K562 (cell line): ENCODE measurements at regions not wholly inside any gene's neighbourhood (a gene's known extent, or its start where the extent isn't known, plus 50 kb on each side); places are given as distances from the start of the nearest gene placed in this dataset.

ENCODE experiments used
- POLR3A ChIP-seq: IDR thresholded peaks from 2 replicates; pipeline ENCODE4 v1.6.1; 2011; ENCODE audit warnings: borderline replicate concordance, mild to moderate bottlenecking, moderate library complexity; ENCODE audit not compliant: insufficient read length, insufficient read depth; ENCODE audit errors: extremely low read depth
- RBM34 ChIP-seq: fragments of 200-400 bp; formaldehyde crosslinking; IDR thresholded peaks from 2 replicates; pipeline ENCODE4 v1.6.1; 2018; ENCODE audit warnings: low read length, borderline replicate concordance; ENCODE audit not compliant: insufficient read depth
- RFX7 ChIP-seq: fragments of 250-450 bp; sonication (Bioruptor Pico); IDR thresholded peaks from 2 replicates; pipeline ENCODE4 v1.5.1; 2021; ENCODE audit warnings: mild to moderate bottlenecking
- RUNX1 ChIP-seq: sonication (generic); IDR thresholded peaks from 2 replicates; pipeline ENCODE4 v1.6.1; 2016; ENCODE audit warnings: antibody characterized with exemption, low read depth
- TAF7 ChIP-seq: fragments of 450-650 bp; IDR thresholded peaks from 2 replicates; pipeline ENCODE4 v1.6.1; 2016; ENCODE audit warnings: missing genetic modification characterization, missing compliant biosample characterization
- TCF3 ChIP-seq: sonication (generic); formaldehyde crosslinking; IDR thresholded peaks from 2 replicates; pipeline ENCODE4 v1.4.0; 2020; ENCODE audit warnings: mild to moderate bottlenecking, missing genetic modification reagents
- TF ChIP-seq, protein P1 (sequence below), 3 experiments: fragments of 200-800 bp in 1 of 3; sonication (Bioruptor generic) in 1 of 3; sonication (generic) in 1 of 3; formaldehyde crosslinking in 1 of 3; IDR thresholded peaks; 2 replicates each; pipeline versions ENCODE4 v1.6.1 to v1.8.0; 2016 to 2022; ENCODE audit warnings: mild to moderate bottlenecking in 2 of 3, missing compliant biosample characterization in 2 of 3, missing genetic modification characterization in 2 of 3, missing genetic modification reagents in 1 of 3
- TF ChIP-seq, protein P2 (sequence below): fragments of 250-450 bp; sonication (Bioruptor Pico); IDR thresholded peaks from 2 replicates; pipeline ENCODE4 v1.4.0; 2020
- TF ChIP-seq, protein P3 (sequence below): fragments of 450-650 bp; formaldehyde crosslinking; IDR thresholded peaks from 2 replicates; pipeline ENCODE4 v1.4.0; 2020; ENCODE audit warnings: mild to moderate bottlenecking
- TF ChIP-seq, protein P4 (sequence below): fragments of 450-650 bp; formaldehyde crosslinking; IDR thresholded peaks from 2 replicates; pipeline ENCODE4 v1.4.0; 2022; ENCODE audit warnings: missing genetic modification characterization
- TF ChIP-seq, protein P5 (sequence below): fragments of 450-650 bp; IDR thresholded peaks from 2 replicates; pipeline ENCODE4 v1.7.1; 2018; ENCODE audit warnings: mild to moderate bottlenecking, low read depth; ENCODE audit not compliant: partially characterized antibody
- TF ChIP-seq, protein P6 (sequence below): fragments of 250-450 bp; sonication (Bioruptor Pico); IDR thresholded peaks from 2 replicates; pipeline ENCODE4 v1.4.0; 2020

DNA sequence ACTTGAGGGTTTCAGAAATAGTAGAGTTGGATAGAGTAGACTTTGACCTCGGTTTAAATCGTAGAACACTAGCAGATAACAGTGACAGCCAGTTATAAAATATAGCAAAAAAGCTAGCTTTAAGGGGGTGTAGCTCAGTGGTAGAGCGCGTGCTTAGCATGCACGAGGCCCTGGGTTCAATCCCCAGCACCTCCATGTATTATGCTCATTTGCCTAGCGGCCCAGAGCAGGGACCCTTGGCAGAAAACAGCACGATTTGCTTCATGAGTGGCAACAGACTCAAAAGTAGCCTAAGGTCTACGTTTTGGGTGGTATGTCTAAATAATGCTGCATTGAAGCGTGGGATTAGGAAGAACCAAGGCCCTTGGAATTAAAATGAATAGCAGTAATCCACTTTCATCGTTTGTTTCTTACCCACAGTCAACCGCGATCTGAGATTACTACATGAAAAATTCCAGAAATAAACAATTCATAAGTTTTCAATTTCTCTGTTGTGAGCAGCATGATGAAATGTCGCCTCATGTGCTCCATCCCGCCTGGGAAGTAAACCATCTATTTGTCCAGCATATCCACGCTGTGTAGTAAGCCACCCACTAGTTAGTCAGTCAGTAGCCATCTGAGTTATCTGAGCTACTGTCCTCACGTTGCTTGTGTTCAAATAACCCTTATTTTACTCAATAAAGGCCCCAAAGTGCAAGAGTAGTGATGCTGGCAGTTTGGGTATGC, 184.9 kb downstream of the GPX5 start (continued):
- TF ChIP-seq, protein P1, sequence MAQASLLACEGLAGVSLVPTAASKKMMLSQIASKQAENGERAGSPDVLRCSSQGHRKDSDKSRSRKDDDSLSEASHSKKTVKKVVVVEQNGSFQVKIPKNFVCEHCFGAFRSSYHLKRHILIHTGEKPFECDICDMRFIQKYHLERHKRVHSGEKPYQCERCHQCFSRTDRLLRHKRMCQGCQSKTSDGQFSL (CRISPR knock-in tag; IDR thresholded peaks at IDR 0.05) = no peak
- TF ChIP-seq, protein P1 (tag; IDR thresholded peaks at IDR 0.05) = peak in 1 of 2 experiments; percentile 7; a peak in 1 of 4 replicates
- peak; percentile 94 for TF ChIP-seq POLR3A
- 0 out of 2 replicates have a peak, but pooled peaks have one; percentile 34 for TF ChIP-seq RFX7
- TF ChIP-seq, protein P2, sequence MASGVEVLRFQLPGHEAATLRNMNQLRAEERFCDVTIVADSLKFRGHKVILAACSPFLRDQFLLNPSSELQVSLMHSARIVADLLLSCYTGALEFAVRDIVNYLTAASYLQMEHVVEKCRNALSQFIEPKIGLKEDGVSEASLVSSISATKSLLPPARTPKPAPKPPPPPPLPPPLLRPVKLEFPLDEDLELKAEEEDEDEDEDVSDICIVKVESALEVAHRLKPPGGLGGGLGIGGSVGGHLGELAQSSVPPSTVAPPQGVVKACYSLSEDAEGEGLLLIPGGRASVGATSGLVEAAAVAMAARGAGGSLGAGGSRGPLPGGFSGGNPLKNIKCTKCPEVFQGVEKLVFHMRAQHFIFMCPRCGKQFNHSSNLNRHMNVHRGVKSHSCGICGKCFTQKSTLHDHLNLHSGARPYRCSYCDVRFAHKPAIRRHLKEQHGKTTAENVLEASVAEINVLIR (CRISPR knock-in tag) = peak; percentile 25; the same call in 1 of the 2 replicates
- TF ChIP-seq RBM34 = no peak
- TF ChIP-seq, protein P3, sequence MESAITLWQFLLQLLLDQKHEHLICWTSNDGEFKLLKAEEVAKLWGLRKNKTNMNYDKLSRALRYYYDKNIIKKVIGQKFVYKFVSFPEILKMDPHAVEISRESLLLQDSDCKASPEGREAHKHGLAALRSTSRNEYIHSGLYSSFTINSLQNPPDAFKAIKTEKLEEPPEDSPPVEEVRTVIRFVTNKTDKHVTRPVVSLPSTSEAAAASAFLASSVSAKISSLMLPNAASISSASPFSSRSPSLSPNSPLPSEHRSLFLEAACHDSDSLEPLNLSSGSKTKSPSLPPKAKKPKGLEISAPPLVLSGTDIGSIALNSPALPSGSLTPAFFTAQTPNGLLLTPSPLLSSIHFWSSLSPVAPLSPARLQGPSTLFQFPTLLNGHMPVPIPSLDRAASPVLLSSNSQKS (CRISPR knock-in tag) = no peak
- TF ChIP-seq TAF7 (tag) = no peak; the same call in 1 of the 2 replicates
- TF ChIP-seq, protein P4, sequence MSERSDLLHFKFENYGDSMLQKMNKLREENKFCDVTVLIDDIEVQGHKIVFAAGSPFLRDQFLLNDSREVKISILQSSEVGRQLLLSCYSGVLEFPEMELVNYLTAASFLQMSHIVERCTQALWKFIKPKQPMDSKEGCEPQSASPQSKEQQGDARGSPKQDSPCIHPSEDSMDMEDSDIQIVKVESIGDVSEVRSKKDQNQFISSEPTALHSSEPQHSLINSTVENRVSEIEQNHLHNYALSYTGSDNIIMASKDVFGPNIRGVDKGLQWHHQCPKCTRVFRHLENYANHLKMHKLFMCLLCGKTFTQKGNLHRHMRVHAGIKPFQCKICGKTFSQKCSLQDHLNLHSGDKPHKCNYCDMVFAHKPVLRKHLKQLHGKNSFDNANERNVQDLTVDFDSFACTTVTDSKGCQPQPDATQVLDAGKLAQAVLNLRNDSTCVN (CRISPR knock-in tag) = no peak
- no peak for TF ChIP-seq RUNX1
- TF ChIP-seq, protein P5, sequence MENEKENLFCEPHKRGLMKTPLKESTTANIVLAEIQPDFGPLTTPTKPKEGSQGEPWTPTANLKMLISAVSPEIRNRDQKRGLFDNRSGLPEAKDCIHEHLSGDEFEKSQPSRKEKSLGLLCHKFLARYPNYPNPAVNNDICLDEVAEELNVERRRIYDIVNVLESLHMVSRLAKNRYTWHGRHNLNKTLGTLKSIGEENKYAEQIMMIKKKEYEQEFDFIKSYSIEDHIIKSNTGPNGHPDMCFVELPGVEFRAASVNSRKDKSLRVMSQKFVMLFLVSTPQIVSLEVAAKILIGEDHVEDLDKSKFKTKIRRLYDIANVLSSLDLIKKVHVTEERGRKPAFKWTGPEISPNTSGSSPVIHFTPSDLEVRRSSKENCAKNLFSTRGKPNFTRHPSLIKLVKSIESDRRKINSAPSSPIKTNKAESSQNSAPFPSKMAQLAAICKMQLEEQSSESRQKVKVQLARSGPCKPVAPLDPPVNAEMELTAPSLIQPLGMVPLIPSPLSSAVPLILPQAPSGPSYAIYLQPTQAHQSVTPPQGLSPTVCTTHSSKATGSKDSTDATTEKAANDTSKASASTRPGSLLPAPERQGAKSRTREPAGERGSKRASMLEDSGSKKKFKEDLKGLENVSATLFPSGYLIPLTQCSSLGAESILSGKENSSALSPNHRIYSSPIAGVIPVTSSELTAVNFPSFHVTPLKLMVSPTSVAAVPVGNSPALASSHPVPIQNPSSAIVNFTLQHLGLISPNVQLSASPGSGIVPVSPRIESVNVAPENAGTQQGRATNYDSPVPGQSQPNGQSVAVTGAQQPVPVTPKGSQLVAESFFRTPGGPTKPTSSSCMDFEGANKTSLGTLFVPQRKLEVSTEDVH = peak; percentile 65
- TF ChIP-seq TCF3 (CRISPR knock-in tag) = peak; percentile 31; the same call in 1 of the 2 replicates
- TF ChIP-seq, protein P6, sequence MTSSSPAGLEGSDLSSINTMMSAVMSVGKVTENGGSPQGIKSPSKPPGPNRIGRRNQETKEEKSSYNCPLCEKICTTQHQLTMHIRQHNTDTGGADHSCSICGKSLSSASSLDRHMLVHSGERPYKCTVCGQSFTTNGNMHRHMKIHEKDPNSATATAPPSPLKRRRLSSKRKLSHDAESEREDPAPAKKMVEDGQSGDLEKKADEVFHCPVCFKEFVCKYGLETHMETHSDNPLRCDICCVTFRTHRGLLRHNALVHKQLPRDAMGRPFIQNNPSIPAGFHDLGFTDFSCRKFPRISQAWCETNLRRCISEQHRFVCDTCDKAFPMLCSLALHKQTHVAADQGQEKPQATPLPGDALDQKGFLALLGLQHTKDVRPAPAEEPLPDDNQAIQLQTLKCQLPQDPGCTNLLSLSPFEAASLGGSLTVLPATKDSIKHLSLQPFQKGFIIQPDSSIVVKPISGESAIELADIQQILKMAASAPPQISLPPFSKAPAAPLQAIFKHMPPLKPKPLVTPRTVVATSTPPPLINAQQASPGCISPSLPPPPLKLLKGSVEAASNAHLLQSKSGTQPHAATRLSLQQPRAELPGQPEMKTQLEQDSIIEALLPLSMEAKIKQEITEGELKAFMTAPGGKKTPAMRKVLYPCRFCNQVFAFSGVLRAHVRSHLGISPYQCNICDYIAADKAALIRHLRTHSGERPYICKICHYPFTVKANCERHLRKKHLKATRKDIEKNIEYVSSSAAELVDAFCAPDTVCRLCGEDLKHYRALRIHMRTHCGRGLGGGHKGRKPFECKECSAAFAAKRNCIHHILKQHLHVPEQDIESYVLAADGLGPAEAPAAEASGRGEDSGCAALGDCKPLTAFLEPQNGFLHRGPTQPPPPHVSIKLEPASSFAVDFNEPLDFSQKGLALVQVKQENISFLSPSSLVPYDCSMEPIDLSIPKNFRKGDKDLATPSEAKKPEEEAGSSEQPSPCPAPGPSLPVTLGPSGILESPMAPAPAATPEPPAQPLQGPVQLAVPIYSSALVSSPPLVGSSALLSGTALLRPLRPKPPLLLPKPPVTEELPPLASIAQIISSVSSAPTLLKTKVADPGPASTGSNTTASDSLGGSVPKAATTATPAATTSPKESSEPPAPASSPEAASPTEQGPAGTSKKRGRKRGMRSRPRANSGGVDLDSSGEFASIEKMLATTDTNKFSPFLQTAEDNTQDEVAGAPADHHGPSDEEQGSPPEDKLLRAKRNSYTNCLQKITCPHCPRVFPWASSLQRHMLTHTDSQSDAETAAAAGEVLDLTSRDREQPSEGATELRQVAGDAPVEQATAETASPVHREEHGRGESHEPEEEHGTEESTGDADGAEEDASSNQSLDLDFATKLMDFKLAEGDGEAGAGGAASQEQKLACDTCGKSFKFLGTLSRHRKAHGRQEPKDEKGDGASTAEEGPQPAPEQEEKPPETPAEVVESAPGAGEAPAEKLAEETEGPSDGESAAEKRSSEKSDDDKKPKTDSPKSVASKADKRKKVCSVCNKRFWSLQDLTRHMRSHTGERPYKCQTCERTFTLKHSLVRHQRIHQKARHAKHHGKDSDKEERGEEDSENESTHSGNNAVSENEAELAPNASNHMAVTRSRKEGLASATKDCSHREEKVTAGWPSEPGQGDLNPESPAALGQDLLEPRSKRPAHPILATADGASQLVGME (CRISPR knock-in tag) = 0 out of 2 replicates have a peak, but pooled peaks have one; percentile 17
